HepG2 (cell line): ENCODE measurements at regions not wholly inside any gene's neighbourhood (a gene's known extent, or its start where the extent isn't known, plus 50 kb on each side); places are given as distances from the start of the nearest gene placed in this dataset.

Experiments used
- ATAC-seq: fragments of 200-7000 bp; cut with Tn5 transposase; 3 replicates; pipeline ENCODE4 v1.9.1; 2020; ENCODE audit warnings: mild to moderate bottlenecking, moderate library complexity
- BruUV-seq: library from RNA; stranded (reverse); fragments of 400-500 nt; replicated peaks from 2 replicates; lab custom pipeline; 2021; lab: Mats Ljungman, UMichigan
- CTCF ChIA-PET: fragments of 300-600 bp; formaldehyde crosslinking; extraction: SDS; loops from one replicate; lab custom pipeline; 2021; ENCODE audit warnings: low total read pairs, inconsistent platforms, low intra/inter-chr PET ratio; lab: Yijun Ruan, JAX
- POLR2A ChIA-PET: fragments of 350-600 bp; sonication (Branson Sonifier 250); formaldehyde crosslinking; loops from one replicate; lab custom pipeline; 2020; ENCODE audit warnings: antibody characterized with exemption, inconsistent platforms; lab: Yijun Ruan, JAX
- DNase-seq: peaks from one replicate; pipeline ENCODE4 v3.0.0-alpha.2; 2015; ENCODE audit warnings: low spot score
- FAIRE-seq: peaks from 3 replicates; lab custom pipeline; 2011; peaks lifted over from hg19 to GRCh38; lab: Jason Lieb, UNC
- H2AFZ ChIP-seq: one replicate; pipeline ENCODE4 v1.6.1; 2011; ENCODE audit warnings: low read length, inconsistent platforms
- H3K27ac ChIP-seq: fragments of 300-600 bp; 3 replicates; pipeline ENCODE4 v1.8.0; 2011; ENCODE audit warnings: mixed run types, mild to moderate bottlenecking, mixed read lengths, low read length, inconsistent platforms; ENCODE audit not compliant: insufficient read depth; ENCODE audit errors: extremely low read length
- H3K27me3 ChIP-seq, 2 experiments: fragments of 200-600 bp in 1 of 2; 2 replicates in 1 of 2; 3 replicates in 1 of 2; pipeline versions ENCODE4 v1.6.0 to v1.8.0; 2011; ENCODE audit warnings: low read length in 2 of 2, mild to moderate bottlenecking in 2 of 2, moderate library complexity in 2 of 2, inconsistent platforms in 1 of 2; ENCODE audit not compliant: insufficient read depth in 2 of 2, control insufficient read depth in 1 of 2
- H3K36me3 ChIP-seq, 2 experiments: fragments of 200-600 bp in 1 of 2; replicated peaks in 1 of 2; 2 replicates in 1 of 2; 3 replicates in 1 of 2; pipeline versions ENCODE4 v1.5.1 to v1.8.0; 2011; ENCODE audit warnings: low read length in 2 of 2, inconsistent platforms in 1 of 2; ENCODE audit not compliant: insufficient read depth in 2 of 2, control insufficient read depth in 1 of 2
- H3K4me1 ChIP-seq: 2 replicates; pipeline ENCODE4 v1.5.1; 2012; ENCODE audit warnings: low read length, inconsistent platforms; ENCODE audit not compliant: insufficient read depth
- H3K4me2 ChIP-seq: 2 replicates; pipeline ENCODE4 v1.6.0; 2011; ENCODE audit warnings: low read depth, low read length, inconsistent platforms
- H3K4me3 ChIP-seq, 3 experiments: fragments of 200-600 bp in 1 of 3; sonication (generic), shearing (Covaris generic) in 1 of 3; replicated peaks in 1 of 3; 2 replicates each; pipeline ENCODE4 v1.5.1; 2011 to 2016; ENCODE audit warnings: low read length in 3 of 3, inconsistent platforms in 2 of 3, low read depth in 2 of 3, mild to moderate bottlenecking in 2 of 3, control low read depth in 1 of 3, mixed read lengths in 1 of 3; ENCODE audit not compliant: insufficient read depth in 1 of 3
- H3K79me2 ChIP-seq: one replicate; pipeline ENCODE4 v1.6.1; 2011; ENCODE audit warnings: low read length, inconsistent platforms; ENCODE audit not compliant: insufficient read depth
- H3K9ac ChIP-seq: 2 replicates; pipeline ENCODE4 v1.6.0; 2011; ENCODE audit warnings: mild to moderate bottlenecking, low read depth, low read length, inconsistent platforms; ENCODE audit not compliant: insufficient read depth
- H3K9me3 ChIP-seq: 2 replicates; pipeline ENCODE4 v1.5.1; 2012; ENCODE audit warnings: mild to moderate bottlenecking, low read length
- H4K20me1 ChIP-seq: 2 replicates; pipeline ENCODE4 v1.6.0; 2011; ENCODE audit warnings: inconsistent platforms, mild to moderate bottlenecking, low read length, moderate library complexity; ENCODE audit not compliant: insufficient read depth
- ARID4A ChIP-seq: sonication (generic); formaldehyde crosslinking; IDR thresholded peaks from 2 replicates; pipeline ENCODE4 v1.5.0; 2020; ENCODE audit warnings: mild to moderate bottlenecking, missing genetic modification reagents, borderline replicate concordance
- BCLAF1 ChIP-seq: fragments of 450-650 bp; IDR thresholded peaks from 2 replicates; pipeline ENCODE4 v1.6.1; 2017; ENCODE audit warnings: mild to moderate bottlenecking
- CEBPB ChIP-seq: IDR thresholded peaks from 2 replicates; pipeline ENCODE4 v1.6.1; 2011; ENCODE audit warnings: low read depth, low read length, improper control_type of control experiment, borderline replicate concordance
- CTCF ChIP-seq: sonication (generic); formaldehyde crosslinking; IDR thresholded peaks from 2 replicates; pipeline ENCODE4 v1.5.0; 2020; ENCODE audit warnings: mild to moderate bottlenecking, missing genetic modification reagents, moderate library complexity
- DRAP1 ChIP-seq: IDR thresholded peaks from 2 replicates; pipeline ENCODE4 v1.6.1; 2016; ENCODE audit warnings: missing genetic modification reagents, missing compliant biosample characterization
- HHEX ChIP-seq: IDR thresholded peaks from 2 replicates; pipeline ENCODE4 v1.6.1; 2016; ENCODE audit warnings: control low read depth
- KLF16 ChIP-seq, 2 experiments: sonication (generic) in 1 of 2; formaldehyde crosslinking in 1 of 2; IDR thresholded peaks; 2 replicates each; pipeline versions ENCODE4 v1.6.1 to v1.8.0; 2016 to 2023; ENCODE audit warnings: missing genetic modification reagents in 2 of 2, missing compliant biosample characterization in 1 of 2
- MATR3 ChIP-seq: sonication (generic); formaldehyde crosslinking; IDR thresholded peaks from 2 replicates; pipeline ENCODE4 v1.4.0; 2020; ENCODE audit warnings: missing genetic modification reagents
- NFE2L2 ChIP-seq: fragments of 150-350 bp; IDR thresholded peaks from 2 replicates; pipeline ENCODE4 v1.6.1; 2014; ENCODE audit warnings: low read length
- PITX1 ChIP-seq: sonication (generic); formaldehyde crosslinking; IDR thresholded peaks from 2 replicates; pipeline ENCODE4 v1.5.1; 2020; ENCODE audit warnings: mild to moderate bottlenecking, missing genetic modification reagents
- ZFP82 ChIP-seq: sonication (generic); formaldehyde crosslinking; IDR thresholded peaks from 2 replicates; pipeline ENCODE4 v1.5.1; 2020; ENCODE audit warnings: mild to moderate bottlenecking, missing genetic modification reagents, borderline replicate concordance
- ZMYM2 ChIP-seq: sonication (generic); formaldehyde crosslinking; IDR thresholded peaks from 2 replicates; pipeline ENCODE4 v1.8.0; 2022; ENCODE audit warnings: mild to moderate bottlenecking, missing genetic modification reagents
- ZNF749 ChIP-seq: sonication (generic); formaldehyde crosslinking; IDR thresholded peaks from 2 replicates; pipeline ENCODE4 v1.8.0; 2022; ENCODE audit warnings: mild to moderate bottlenecking, missing genetic modification reagents, moderate library complexity, borderline replicate concordance
- WGBS: methylation state at CpG from one replicate; pipeline ENCODE4 v1.1.6; 2017; ENCODE audit warnings: low lambda C conversion rate; 5-methylcytosine and 5-hydroxymethylcytosine counted together
- in situ Hi-C: cut with HindIII; loops from 2 replicates; pipeline ENCODE4 v1.10.0; 2017; ENCODE audit warnings: low pct_unique_long_range_greater_than_20kb; ENCODE audit not compliant: extremely low pct_ligation_motif_present
- intact Hi-C: fragments of 100-400 bp; cut with micrococcal nuclease; formaldehyde crosslinking; loops from one replicate; pipeline ENCODE4 v1.10.0; 2022; ENCODE audit not compliant: unreplicated experiment
- TF ChIP-seq, protein P1 (sequence below): sonication (generic); formaldehyde crosslinking; conservative IDR thresholded peaks from 2 replicates; pipeline ENCODE4 v1.8.0; 2022; ENCODE audit warnings: mild to moderate bottlenecking, moderate library complexity, missing genetic modification reagents

DNA sequence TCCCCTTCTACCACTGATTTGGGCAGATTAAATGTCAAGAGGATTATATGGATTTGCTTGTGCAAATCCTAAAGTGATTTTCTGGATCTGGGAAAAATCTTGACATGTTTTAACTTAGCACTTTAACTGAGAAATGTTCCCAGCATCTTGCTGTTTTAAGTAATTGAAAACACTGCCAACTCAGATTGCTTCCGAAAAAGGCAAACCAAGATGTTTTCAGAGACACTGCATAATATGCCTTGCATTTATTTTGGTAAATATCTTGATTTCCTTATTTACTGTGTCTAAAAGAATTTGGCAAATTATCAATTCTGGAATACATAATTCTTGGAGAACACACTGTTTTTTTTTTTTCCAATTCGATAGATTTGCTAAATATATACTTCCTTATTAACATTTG is 385.0 kb upstream of the FAM98A start:
- Histone ChIP-seq H3K79me2 (no peaks in the 10 kb centered on the region), H3K27me3 (no peaks in the 10 kb centered on the region), H3K36me3 (no peaks in the 10 kb centered on the region), H4K20me1 (no peaks in the 10 kb centered on the region), H3K4me1 (no peaks in the 10 kb centered on the region), H3K9ac (no peak overlapping the region), H2AFZ (no peak overlapping the region), H3K4me2 (no peak overlapping the region), H3K4me3 (no peak overlapping the region), H3K27ac (no peak overlapping the region), H3K9me3 (peaks cover 26% of the 10 kb centered on the region)
- BruUV-seq, result no TSS peak
- 0% methylated on average over 2 of the region's 2 CpGs for WGBS
- FAIRE-seq (no peak), ATAC-seq (no peak), DNase-seq (no peak)
- ChIA-PET POLR2A (no interaction called here), CTCF (no interaction called here)
- intact Hi-C loops, result no loop called here
- in situ Hi-C loops, result no loop called here
- no peak for TF ChIP-seq NFE2L2
- TF ChIP-seq HHEX, result no peak
- TF ChIP-seq PITX1 (CRISPR knock-in tag), result no peak
- TF ChIP-seq, protein P1, sequence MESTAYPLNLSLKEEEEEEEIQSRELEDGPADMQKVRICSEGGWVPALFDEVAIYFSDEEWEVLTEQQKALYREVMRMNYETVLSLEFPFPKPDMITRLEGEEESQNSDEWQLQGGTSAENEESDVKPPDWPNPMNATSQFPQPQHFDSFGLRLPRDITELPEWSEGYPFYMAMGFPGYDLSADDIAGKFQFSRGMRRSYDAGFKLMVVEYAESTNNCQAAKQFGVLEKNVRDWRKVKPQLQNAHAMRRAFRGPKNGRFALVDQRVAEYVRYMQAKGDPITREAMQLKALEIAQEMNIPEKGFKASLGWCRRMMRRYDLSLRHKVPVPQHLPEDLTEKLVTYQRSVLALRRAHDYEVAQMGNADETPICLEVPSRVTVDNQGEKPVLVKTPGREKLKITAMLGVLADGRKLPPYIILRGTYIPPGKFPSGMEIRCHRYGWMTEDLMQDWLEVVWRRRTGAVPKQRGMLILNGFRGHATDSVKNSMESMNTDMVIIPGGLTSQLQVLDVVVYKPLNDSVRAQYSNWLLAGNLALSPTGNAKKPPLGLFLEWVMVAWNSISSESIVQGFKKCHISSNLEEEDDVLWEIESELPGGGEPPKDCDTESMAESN (CRISPR knock-in tag), result no peak
- TF ChIP-seq ZFP82 (CRISPR knock-in tag), result no peak
- no peak for TF ChIP-seq ARID4A (CRISPR knock-in tag)
- no peak for TF ChIP-seq DRAP1 (CRISPR knock-in tag)
- TF ChIP-seq KLF16 (CRISPR knock-in tag; IDR thresholded peaks at IDR 0.05), result no peak
- no peak for TF ChIP-seq BCLAF1
- TF ChIP-seq MATR3 (CRISPR knock-in tag), result no peak
- TF ChIP-seq ZMYM2 (CRISPR knock-in tag), result no peak
- TF ChIP-seq CTCF (CRISPR knock-in tag), result no peak
- no peak for TF ChIP-seq CEBPB
- no peak for TF ChIP-seq ZNF749
